ENCODE measurements at regions not wholly inside any gene's neighbourhood (a gene's known extent, or its start where the extent isn't known, plus 50 kb on each side); places are given as distances from the start of the nearest gene placed in this dataset.
"Not testable (repeated sequence)": the region's sequence is repeated elsewhere in the genome, so short reads cannot be mapped to it uniquely, and the experiment has no call there.

DNA sequence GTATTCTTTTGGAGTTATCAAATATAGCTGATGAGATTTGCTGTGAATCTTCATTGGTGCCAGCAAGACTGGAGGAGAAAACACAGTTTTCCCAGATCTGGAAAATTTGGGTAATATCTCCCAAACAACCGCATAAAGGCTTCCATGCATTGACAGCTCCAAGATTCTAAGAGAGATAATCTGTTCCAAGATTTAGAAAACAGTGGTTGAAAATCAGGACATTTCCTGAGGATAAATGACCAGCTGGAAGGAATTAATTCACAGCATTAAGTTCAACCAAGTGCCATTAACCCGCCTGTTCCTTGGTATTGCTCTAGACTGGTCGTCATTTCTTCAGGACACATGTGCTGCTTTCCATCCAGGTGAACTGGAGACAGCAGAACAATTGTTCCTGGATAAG, 147.9 kb upstream of the PRICKLE1 start:
- Histone ChIP-seq H3K36me3 (ENCODE audit: control insufficient read depth, insufficient read depth, low read length) (no peaks in the 10 kb centered on the region), H3K27ac (ENCODE audit: low read length) (no peak overlapping the region), H3K4me3 (ENCODE audit: low read length) (no peak overlapping the region), H3K27me3 (ENCODE audit: control insufficient read depth, insufficient read depth, low read length) (peaks cover 3% of the 10 kb centered on the region), H3K4me1 (ENCODE audit: control insufficient read depth, insufficient read depth, low read length) (no peaks in the 10 kb centered on the region), H3K9me3 (ENCODE audit: control insufficient read depth, low read depth, low read length) (no peaks in the 10 kb centered on the region)
- WGBS (ENCODE audit: insufficient coverage, low lambda C conversion rate), result no CpG with 5 or more reads among the region's 3 CpGs
- no peak for DNase-seq

GRCh38 chr12:42735861-42736361, 146.4 kb upstream of the PRICKLE1 start:
- Histone ChIP-seq H3K27me3 (ENCODE audit: control insufficient read depth, insufficient read depth, low read length) (peaks cover 3% of the 10 kb centered on the region), H3K9me3 (ENCODE audit: control insufficient read depth, low read depth, low read length) (no peaks in the 10 kb centered on the region), H3K4me1 (ENCODE audit: control insufficient read depth, insufficient read depth, low read length) (no peaks in the 10 kb centered on the region), H3K27ac (ENCODE audit: low read length) (no peak overlapping the region), H3K36me3 (ENCODE audit: control insufficient read depth, insufficient read depth, low read length) (no peaks in the 10 kb centered on the region), H3K4me3 (ENCODE audit: low read length) (no peak overlapping the region)
- no CpG with 5 or more reads among the region's 11 CpGs for WGBS (ENCODE audit: insufficient coverage, low lambda C conversion rate)
- no peak for DNase-seq

DNA sequence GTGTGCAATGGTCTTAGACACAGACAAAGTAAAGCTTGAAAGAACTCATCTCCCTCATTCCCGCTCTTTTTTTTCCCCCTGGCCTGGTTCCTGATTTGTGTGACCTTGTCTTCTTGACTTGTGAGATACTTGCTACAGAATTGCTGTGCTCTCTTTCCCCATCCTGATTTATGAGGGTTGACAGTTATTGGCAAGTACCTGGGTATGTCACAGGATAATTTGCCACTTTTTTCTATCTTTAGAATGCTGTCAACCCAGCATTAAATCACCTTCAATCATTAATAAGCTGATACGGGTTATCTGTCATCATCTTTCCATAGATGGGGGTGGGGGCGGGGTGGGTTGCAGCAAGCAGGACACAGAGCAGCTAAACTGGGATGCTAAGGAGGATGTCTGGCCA, 144.4 kb upstream of the PRICKLE1 start:
- no peak for DNase-seq
- no CpG with 5 or more reads among the region's 3 CpGs for WGBS (ENCODE audit: insufficient coverage, low lambda C conversion rate)

DNA sequence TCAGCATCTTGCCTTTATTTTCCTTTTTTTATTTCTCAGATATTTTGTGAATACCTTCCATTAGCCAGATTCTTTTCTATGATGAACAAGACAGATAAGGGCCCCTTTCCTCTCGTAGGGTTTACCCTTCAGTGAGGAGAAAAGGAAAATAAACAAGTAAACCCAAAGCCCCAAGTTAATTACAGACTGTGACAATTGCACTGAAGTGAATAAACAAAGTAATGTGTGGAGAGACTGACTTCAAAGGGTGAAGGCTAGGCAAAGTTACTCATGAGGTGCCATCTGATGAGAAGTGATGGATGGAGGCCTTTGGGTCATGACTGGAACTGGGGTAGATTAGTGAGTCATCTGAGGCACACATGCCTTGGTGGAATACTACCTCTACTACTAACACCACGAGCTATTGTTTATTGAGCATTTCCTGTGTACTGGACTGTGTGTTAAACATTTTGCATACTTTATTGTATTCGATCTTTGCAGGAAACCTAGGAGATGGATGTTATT, 143.4 kb upstream of the PRICKLE1 start:
- H3K27me3 ChIP-seq (ENCODE audit: control insufficient read depth, insufficient read depth, low read length), result peaks cover 3% of the 10 kb centered on the region
- DNase-seq, result no peak
- H3K4me1 ChIP-seq (ENCODE audit: control insufficient read depth, insufficient read depth, low read length), result no peaks in the 10 kb centered on the region
- H3K4me3 ChIP-seq (ENCODE audit: low read length), result no peak overlapping the region
- no peaks in the 10 kb centered on the region for H3K36me3 ChIP-seq (ENCODE audit: control insufficient read depth, insufficient read depth, low read length)
- no peaks in the 10 kb centered on the region for H3K9me3 ChIP-seq (ENCODE audit: control insufficient read depth, low read depth, low read length)
- no peak overlapping the region for H3K27ac ChIP-seq (ENCODE audit: low read length)
- 60% methylated on average over 1 of the region's 3 CpGs for WGBS (ENCODE audit: insufficient coverage, low lambda C conversion rate)

More for the DNA sequence above, 144.4 kb upstream of the PRICKLE1 start:
- H3K27ac ChIP-seq (ENCODE audit: low read length), result no peak overlapping the region
- no peak overlapping the region for H3K4me3 ChIP-seq (ENCODE audit: low read length)
- H3K36me3 ChIP-seq (ENCODE audit: control insufficient read depth, insufficient read depth, low read length), result no peaks in the 10 kb centered on the region
- peaks cover 3% of the 10 kb centered on the region for H3K27me3 ChIP-seq (ENCODE audit: control insufficient read depth, insufficient read depth, low read length)
- no peaks in the 10 kb centered on the region for H3K9me3 ChIP-seq (ENCODE audit: control insufficient read depth, low read depth, low read length)
- no peaks in the 10 kb centered on the region for H3K4me1 ChIP-seq (ENCODE audit: control insufficient read depth, insufficient read depth, low read length)

GRCh38 chr12:42730291-42730690, 140.7 kb upstream of the PRICKLE1 start:
- Histone ChIP-seq H3K27ac (ENCODE audit: low read length) (no peak overlapping the region), H3K36me3 (ENCODE audit: control insufficient read depth, insufficient read depth, low read length) (no peaks in the 10 kb centered on the region), H3K4me3 (ENCODE audit: low read length) (no peak overlapping the region), H3K4me1 (ENCODE audit: control insufficient read depth, insufficient read depth, low read length) (no peaks in the 10 kb centered on the region), H3K27me3 (ENCODE audit: control insufficient read depth, insufficient read depth, low read length) (no peaks in the 10 kb centered on the region), H3K9me3 (ENCODE audit: control insufficient read depth, low read depth, low read length) (no peaks in the 10 kb centered on the region)
- WGBS (ENCODE audit: insufficient coverage, low lambda C conversion rate), result 80% methylated on average over 2 of the region's 4 CpGs
- no peak for DNase-seq

GRCh38 chr12:42729535-42729900, 140.0 kb upstream of the PRICKLE1 start:
- Histone ChIP-seq H3K4me3 (ENCODE audit: low read length) (no peak overlapping the region), H3K27ac (ENCODE audit: low read length) (no peak overlapping the region), H3K9me3 (ENCODE audit: control insufficient read depth, low read depth, low read length) (no peaks in the 10 kb centered on the region), H3K36me3 (ENCODE audit: control insufficient read depth, insufficient read depth, low read length) (no peaks in the 10 kb centered on the region), H3K4me1 (ENCODE audit: control insufficient read depth, insufficient read depth, low read length) (no peaks in the 10 kb centered on the region), H3K27me3 (ENCODE audit: control insufficient read depth, insufficient read depth, low read length) (no peaks in the 10 kb centered on the region)
- WGBS (ENCODE audit: insufficient coverage, low lambda C conversion rate), result no CpG with 5 or more reads among the region's 3 CpGs
- no peak for DNase-seq

- WGBS (ENCODE audit: insufficient coverage, low lambda C conversion rate), result 100% methylated on average over 3 of the region's 9 CpGs
- no peak for DNase-seq
- no peak overlapping the region for H3K4me3 ChIP-seq (ENCODE audit: low read length)
- no peaks in the 10 kb centered on the region for H3K4me1 ChIP-seq (ENCODE audit: control insufficient read depth, insufficient read depth, low read length)
- H3K27me3 ChIP-seq (ENCODE audit: control insufficient read depth, insufficient read depth, low read length), result no peaks in the 10 kb centered on the region
- H3K27ac ChIP-seq (ENCODE audit: low read length), result no peak overlapping the region
- no peaks in the 10 kb centered on the region for H3K9me3 ChIP-seq (ENCODE audit: control insufficient read depth, low read depth, low read length)
- H3K36me3 ChIP-seq (ENCODE audit: control insufficient read depth, insufficient read depth, low read length), result no peaks in the 10 kb centered on the region
Measured at GRCh38 chr12:42728770-42729534, 139.4 kb upstream of the PRICKLE1 start.

DNA sequence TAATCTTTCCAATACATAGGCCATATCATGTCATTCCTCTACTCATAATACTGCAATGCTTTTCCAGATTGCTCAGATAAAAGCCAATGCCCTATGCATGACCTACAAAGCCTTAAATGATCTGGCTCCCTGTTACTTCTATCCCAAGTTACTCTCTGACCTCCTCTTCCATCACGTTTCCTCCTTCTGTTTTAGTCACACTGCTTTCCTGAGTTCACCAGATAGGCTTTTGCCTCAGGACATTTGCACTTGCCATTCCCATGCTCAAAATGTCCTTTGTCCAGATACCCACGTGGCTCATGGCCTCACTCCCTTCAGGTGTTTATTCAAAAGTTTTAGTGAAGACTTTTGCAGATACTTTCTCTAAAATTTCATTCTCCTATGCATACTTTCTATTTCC, 138.7 kb upstream of the PRICKLE1 start:
- Histone ChIP-seq H3K9me3 (ENCODE audit: control insufficient read depth, low read depth, low read length) (no peaks in the 10 kb centered on the region), H3K27ac (ENCODE audit: low read length) (no peak overlapping the region), H3K4me3 (ENCODE audit: low read length) (no peak overlapping the region), H3K4me1 (ENCODE audit: control insufficient read depth, insufficient read depth, low read length) (no peaks in the 10 kb centered on the region), H3K36me3 (ENCODE audit: control insufficient read depth, insufficient read depth, low read length) (no peaks in the 10 kb centered on the region), H3K27me3 (ENCODE audit: control insufficient read depth, insufficient read depth, low read length) (no peaks in the 10 kb centered on the region)
- no peak for DNase-seq
- 75% methylated on average over 2 of the region's 2 CpGs for WGBS (ENCODE audit: insufficient coverage, low lambda C conversion rate)

- no peaks in the 10 kb centered on the region for H3K4me1 ChIP-seq (ENCODE audit: control insufficient read depth, insufficient read depth, low read length)
- no peak overlapping the region for H3K27ac ChIP-seq (ENCODE audit: low read length)
- H3K4me3 ChIP-seq (ENCODE audit: low read length), result no peak overlapping the region
- no peaks in the 10 kb centered on the region for H3K9me3 ChIP-seq (ENCODE audit: control insufficient read depth, low read depth, low read length)
- no CpG with 5 or more reads among the region's 3 CpGs for WGBS (ENCODE audit: insufficient coverage, low lambda C conversion rate)
- H3K27me3 ChIP-seq (ENCODE audit: control insufficient read depth, insufficient read depth, low read length), result no peaks in the 10 kb centered on the region
- H3K36me3 ChIP-seq (ENCODE audit: control insufficient read depth, insufficient read depth, low read length), result no peaks in the 10 kb centered on the region
- no peak for DNase-seq
Measured at GRCh38 chr12:42725809-42726208, 136.3 kb upstream of the PRICKLE1 start.

GRCh38 chr12:42716491-42716891, 126.9 kb upstream of the PRICKLE1 start:
- DNase-seq, result no peak
- no CpG with 5 or more reads among the region's 5 CpGs for WGBS (ENCODE audit: insufficient coverage, low lambda C conversion rate)

GRCh38 chr12:42713566-42713965, 124.0 kb upstream of the PRICKLE1 start:
- no CpG with 5 or more reads among the region's 3 CpGs for WGBS (ENCODE audit: insufficient coverage, low lambda C conversion rate)
- not testable (repeated sequence) for H3K27ac ChIP-seq (ENCODE audit: low read length); H3K4me3 ChIP-seq (ENCODE audit: low read length); H3K27me3 ChIP-seq (ENCODE audit: control insufficient read depth, insufficient read depth, low read length); H3K4me1 ChIP-seq (ENCODE audit: control insufficient read depth, insufficient read depth, low read length); DNase-seq; H3K9me3 ChIP-seq (ENCODE audit: control insufficient read depth, low read depth, low read length); H3K36me3 ChIP-seq (ENCODE audit: control insufficient read depth, insufficient read depth, low read length)

More at GRCh38 chr12:42716491-42716891, 126.9 kb upstream of the PRICKLE1 start:
- no peaks in the 10 kb centered on the region for H3K4me1 ChIP-seq (ENCODE audit: control insufficient read depth, insufficient read depth, low read length)
- no peaks in the 10 kb centered on the region for H3K9me3 ChIP-seq (ENCODE audit: control insufficient read depth, low read depth, low read length)
- H3K27me3 ChIP-seq (ENCODE audit: control insufficient read depth, insufficient read depth, low read length), result no peaks in the 10 kb centered on the region
- no peak overlapping the region for H3K27ac ChIP-seq (ENCODE audit: low read length)
- no peak overlapping the region for H3K4me3 ChIP-seq (ENCODE audit: low read length)
- no peaks in the 10 kb centered on the region for H3K36me3 ChIP-seq (ENCODE audit: control insufficient read depth, insufficient read depth, low read length)

Measured in large intestine (tissue), 3 donors.